Thyroid gland (tissue), 4 donors: ENCODE measurements at regions not wholly inside any gene's neighbourhood (a gene's known extent, or its start where the extent isn't known, plus 50 kb on each side); places are given as distances from the start of the nearest gene placed in this dataset.

Source experiments
- DNase-seq, 2 donors: peaks; one replicate each; pipeline ENCODE4 v3.0.0-alpha.2; 2019
- H3K27ac ChIP-seq, 3 donors: fragments of 200-600 bp; sonication (generic); 1 replicate in 2 of 3; 2 replicates in 1 of 3; pipeline ENCODE4 v1.5.1; 2016 to 2019; ENCODE audit warnings: mild to moderate bottlenecking in 1 of 3, moderate library complexity in 1 of 3
- H3K27me3 ChIP-seq: fragments of 200-600 bp; sonication (generic); one replicate; pipeline ENCODE4 v1.5.1; 2019
- H3K36me3 ChIP-seq, 2 donors: fragments of 200-600 bp; sonication (generic); one replicate each; pipeline ENCODE4 v1.5.1; 2016 to 2019
- H3K4me1 ChIP-seq, 2 donors: fragments of 200-600 bp; sonication (generic); one replicate each; pipeline ENCODE4 v1.5.1; 2017 to 2019
- H3K4me3 ChIP-seq, 3 donors: fragments of 200-600 bp; sonication (generic); replicated peaks in 1 of 3; 1 replicate in 2 of 3; 2 replicates in 1 of 3; pipeline ENCODE4 v1.5.1; 2016; ENCODE audit warnings: mild to moderate bottlenecking in 1 of 3
- H3K9me3 ChIP-seq: fragments of 200-600 bp; sonication (generic); one replicate; pipeline ENCODE4 v1.5.1; 2017
- POLR2A ChIP-seq, 2 donors: fragments of 450-650 bp; IDR thresholded peaks; one replicate each; pipeline ENCODE4 v1.6.1; 2017; ENCODE audit warnings: antibody characterized with exemption in 2 of 2, mild to moderate bottlenecking in 2 of 2, moderate library complexity in 1 of 2
- WGBS, 2 donors: methylation state at CpG; one replicate each; pipeline ENCODE4 v1.1.5; 2017; 5-methylcytosine and 5-hydroxymethylcytosine counted together
- intact Hi-C: fragments of 100-400 bp; cut with DNase I; formaldehyde crosslinking; loops from one replicate; pipeline ENCODE4 v1.15.1; 2023
- TF ChIP-seq, protein P1 (sequence below), 6 experiments: fragments of 200-600 bp in 3 of 6; fragments of 450-650 bp in 3 of 6; sonication (generic) in 3 of 6; IDR thresholded peaks; one replicate each; pipeline ENCODE4 v1.5.1; 2016 to 2019; ENCODE audit warnings: antibody characterized with exemption in 6 of 6, mild to moderate bottlenecking in 2 of 6, inconsistent platforms in 1 of 6, moderate library complexity in 1 of 6

DNA sequence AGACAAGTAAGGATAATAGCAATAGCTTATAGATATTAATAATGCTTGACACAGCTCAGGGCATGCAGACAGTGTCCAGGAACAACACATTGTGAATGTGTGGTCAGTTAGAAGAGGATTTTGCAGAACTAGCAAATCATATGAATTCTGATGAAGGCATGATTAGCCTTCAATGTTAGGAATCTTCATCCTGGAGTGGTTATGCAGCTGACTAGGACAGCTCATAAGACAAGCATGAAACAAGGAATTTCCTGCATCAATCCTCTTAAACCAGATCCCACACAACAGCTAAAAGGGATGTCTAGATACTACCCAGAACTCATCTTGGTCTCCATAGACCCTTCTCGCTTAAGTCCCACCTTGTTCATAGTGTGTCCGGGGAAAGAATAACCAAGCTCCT, 499.0 kb upstream of the ATP11B start:
- intact Hi-C loops = no loop called here
- no peaks in the 10 kb centered on the region for H3K9me3 ChIP-seq
- no peaks in the 10 kb centered on the region for H3K36me3 ChIP-seq
- H3K4me1 ChIP-seq = no peaks in the 10 kb centered on the region
- 94 to 97% methylated on average over 2 of the region's 2 CpGs for WGBS, 2 donors
- no peak overlapping the region for H3K27ac ChIP-seq
- H3K4me3 ChIP-seq = no peak overlapping the region
- no peak for DNase-seq
- TF ChIP-seq POLR2A (IDR thresholded peaks at IDR 0.05) = no peak
- TF ChIP-seq, protein P1, sequence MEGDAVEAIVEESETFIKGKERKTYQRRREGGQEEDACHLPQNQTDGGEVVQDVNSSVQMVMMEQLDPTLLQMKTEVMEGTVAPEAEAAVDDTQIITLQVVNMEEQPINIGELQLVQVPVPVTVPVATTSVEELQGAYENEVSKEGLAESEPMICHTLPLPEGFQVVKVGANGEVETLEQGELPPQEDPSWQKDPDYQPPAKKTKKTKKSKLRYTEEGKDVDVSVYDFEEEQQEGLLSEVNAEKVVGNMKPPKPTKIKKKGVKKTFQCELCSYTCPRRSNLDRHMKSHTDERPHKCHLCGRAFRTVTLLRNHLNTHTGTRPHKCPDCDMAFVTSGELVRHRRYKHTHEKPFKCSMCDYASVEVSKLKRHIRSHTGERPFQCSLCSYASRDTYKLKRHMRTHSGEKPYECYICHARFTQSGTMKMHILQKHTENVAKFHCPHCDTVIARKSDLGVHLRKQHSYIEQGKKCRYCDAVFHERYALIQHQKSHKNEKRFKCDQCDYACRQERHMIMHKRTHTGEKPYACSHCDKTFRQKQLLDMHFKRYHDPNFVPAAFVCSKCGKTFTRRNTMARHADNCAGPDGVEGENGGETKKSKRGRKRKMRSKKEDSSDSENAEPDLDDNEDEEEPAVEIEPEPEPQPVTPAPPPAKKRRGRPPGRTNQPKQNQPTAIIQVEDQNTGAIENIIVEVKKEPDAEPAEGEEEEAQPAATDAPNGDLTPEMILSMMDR (IDR thresholded peaks at IDR 0.05) = no peak
- no peaks in the 10 kb centered on the region for H3K27me3 ChIP-seq

GRCh38 chr3:182294696-182295095, 498.6 kb upstream of the ATP11B start:
- no peak for DNase-seq
- Histone ChIP-seq H3K27ac (no peak overlapping the region), H3K36me3 (no peaks in the 10 kb centered on the region), H3K4me1 (no peaks in the 10 kb centered on the region), H3K9me3 (no peaks in the 10 kb centered on the region), H3K27me3 (no peaks in the 10 kb centered on the region), H3K4me3 (no peak overlapping the region)
- WGBS, 2 donors = 55 to 81% methylated on average over 2 of the region's 2 CpGs
- intact Hi-C loops = no loop called here
- TF ChIP-seq, protein P1 (IDR thresholded peaks at IDR 0.05) = no peak
- TF ChIP-seq POLR2A (IDR thresholded peaks at IDR 0.05) = no peak

DNA sequence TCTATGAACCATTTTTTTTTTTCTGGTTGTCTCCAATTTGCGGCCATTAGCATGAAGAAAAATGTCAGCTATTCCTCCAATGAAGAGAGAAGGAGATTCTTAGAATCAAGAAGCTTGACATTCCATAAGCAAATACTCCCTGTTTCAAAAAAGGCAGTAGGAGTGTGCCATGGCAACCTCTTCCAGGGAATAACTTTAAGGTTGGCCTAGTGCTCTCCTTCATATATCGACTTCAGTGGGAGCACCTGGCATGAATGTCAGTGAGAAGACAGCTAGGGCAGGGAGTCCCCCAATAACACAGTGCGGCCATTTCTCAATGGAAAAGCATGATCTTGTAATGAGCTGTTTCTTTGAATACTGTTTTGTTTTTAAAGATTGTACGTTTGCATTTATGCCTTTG, 493.0 kb upstream of the ATP11B start:
- H3K27me3 ChIP-seq = no peaks in the 10 kb centered on the region
- H3K4me3 ChIP-seq = no peak overlapping the region
- intact Hi-C loops = no loop called here
- 81 to 84% methylated on average over 4 of the region's 4 CpGs for WGBS, 2 donors
- no peaks in the 10 kb centered on the region for H3K9me3 ChIP-seq
- H3K4me1 ChIP-seq = no peaks in the 10 kb centered on the region
- no peak overlapping the region for H3K27ac ChIP-seq
- TF ChIP-seq, protein P1 (IDR thresholded peaks at IDR 0.05) = no peak
- TF ChIP-seq POLR2A (IDR thresholded peaks at IDR 0.05) = no peak
- no peak for DNase-seq
- H3K36me3 ChIP-seq = no peaks in the 10 kb centered on the region

GRCh38 chr3:182303169-182303568, 490.1 kb upstream of the ATP11B start:
- H3K9me3 ChIP-seq = no peaks in the 10 kb centered on the region
- WGBS, 2 donors = 46 to 52% methylated on average over 1 of the region's 1 CpG
- H3K36me3 ChIP-seq = no peaks in the 10 kb centered on the region
- H3K4me1 ChIP-seq = no peaks in the 10 kb centered on the region
- no peak for DNase-seq
- no peak overlapping the region for H3K27ac ChIP-seq
- TF ChIP-seq, protein P1 (IDR thresholded peaks at IDR 0.05) = no peak
- TF ChIP-seq POLR2A (IDR thresholded peaks at IDR 0.05) = no peak
- no peak overlapping the region for H3K4me3 ChIP-seq
- H3K27me3 ChIP-seq = no peaks in the 10 kb centered on the region
- intact Hi-C loops = no loop called here

GRCh38 chr3:182305881-182306665, 487.2 kb upstream of the ATP11B start:
- H3K36me3 ChIP-seq = no peaks in the 10 kb centered on the region
- 78 to 79% methylated on average over 6 of the region's 6 CpGs for WGBS, 2 donors
- no peak overlapping the region for H3K4me3 ChIP-seq
- no peaks in the 10 kb centered on the region for H3K27me3 ChIP-seq
- H3K27ac ChIP-seq = no peak overlapping the region
- TF ChIP-seq, protein P1 (IDR thresholded peaks at IDR 0.05) = no peak
- no peak for TF ChIP-seq POLR2A (IDR thresholded peaks at IDR 0.05)
- H3K9me3 ChIP-seq = no peaks in the 10 kb centered on the region
- intact Hi-C loops = no loop called here
- no peaks in the 10 kb centered on the region for H3K4me1 ChIP-seq
- DNase-seq = no peak
